Epithelial cell of prostate (primary cell): ENCODE measurements at regions not wholly inside any gene's neighbourhood (a gene's known extent, or its start where the extent isn't known, plus 50 kb on each side); places are given as distances from the start of the nearest gene placed in this dataset.

ENCODE experiments used
- DNase-seq: peaks from one replicate; pipeline ENCODE4 v3.0.0-alpha.2; 2011; ENCODE audit warnings: low read depth, low spot score
- H3K27ac ChIP-seq: fragments of 450-650 bp; 2 replicates; pipeline ENCODE4 v1.5.1; 2017; ENCODE audit warnings: mild to moderate bottlenecking

DNA sequence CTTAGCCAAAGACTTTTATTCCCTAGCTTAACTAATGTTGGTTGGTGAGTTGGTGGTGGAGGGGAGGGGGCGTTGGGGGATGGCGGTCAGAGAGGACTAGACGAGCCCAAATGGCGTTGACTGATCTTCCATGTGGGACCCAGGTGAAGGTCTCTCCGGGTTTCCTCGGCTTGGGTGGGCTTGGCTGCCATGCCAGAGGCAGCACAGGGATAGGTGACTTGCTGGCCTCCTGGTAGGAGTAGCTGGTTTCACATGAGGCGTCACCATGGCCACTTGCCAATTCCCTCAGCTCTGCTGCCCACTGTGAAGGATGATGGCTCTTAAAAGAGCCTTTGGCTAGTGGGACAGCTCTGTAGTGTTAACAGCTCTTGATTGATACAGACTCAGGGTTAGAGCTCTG lies 1337.0 kb upstream of the FAM98A start:
- no peak overlapping the region for H3K27ac ChIP-seq
- no peak for DNase-seq

DNA sequence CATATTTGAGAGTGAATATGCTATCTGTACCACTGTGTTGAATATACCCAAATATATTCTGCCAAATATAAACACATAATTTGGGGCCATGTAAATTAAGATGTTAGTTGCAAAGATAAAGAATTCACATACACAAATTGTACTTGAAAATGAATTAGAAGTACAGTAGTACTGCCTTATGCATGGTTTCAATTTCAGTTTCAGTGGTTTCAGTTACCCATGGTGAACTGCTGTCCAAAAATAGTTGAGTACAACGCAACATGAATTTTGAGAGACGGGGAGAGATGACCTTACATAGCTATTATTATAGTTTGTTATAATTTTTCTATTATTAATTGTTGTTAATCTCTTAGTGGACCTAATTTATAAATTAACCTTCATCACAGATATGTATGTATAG lies 1313.0 kb upstream of the FAM98A start:
- H3K27ac ChIP-seq, result no peak overlapping the region
- no peak for DNase-seq

DNA sequence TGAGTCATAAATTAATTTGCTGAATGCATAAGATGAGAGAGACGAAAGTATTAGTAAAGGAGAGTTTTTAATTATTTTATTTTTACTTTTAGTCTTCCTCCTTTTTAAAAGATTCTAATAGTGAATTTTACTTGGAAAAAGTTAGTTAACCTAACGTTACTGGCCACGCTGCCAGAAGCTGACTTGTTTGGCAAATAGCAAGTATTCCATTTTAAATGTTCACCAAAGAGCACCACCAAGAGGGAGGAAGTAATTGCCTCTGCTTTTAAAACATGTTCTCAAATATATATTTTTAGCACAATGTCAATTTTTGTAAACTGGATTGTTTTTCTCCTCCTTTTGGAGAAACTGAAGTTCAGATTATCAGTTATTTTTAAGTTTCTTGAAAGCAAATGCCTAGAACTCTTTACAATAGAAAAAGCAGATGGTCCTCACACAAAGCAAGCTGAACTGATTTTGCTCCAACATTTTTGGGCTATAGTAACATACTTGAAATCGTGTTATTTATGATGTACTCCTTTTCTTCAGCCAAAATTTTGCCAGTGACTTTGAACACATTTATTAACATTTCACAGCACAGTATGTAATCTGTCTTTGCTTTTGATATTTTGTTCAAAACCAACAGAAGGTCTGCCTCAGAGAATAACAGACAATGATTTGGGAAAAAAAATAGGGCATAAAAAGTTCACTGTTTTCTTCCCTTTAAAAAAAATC lies 1311.0 kb upstream of the FAM98A start:
- H3K27ac ChIP-seq, result no peak overlapping the region
- no peak for DNase-seq

DNA sequence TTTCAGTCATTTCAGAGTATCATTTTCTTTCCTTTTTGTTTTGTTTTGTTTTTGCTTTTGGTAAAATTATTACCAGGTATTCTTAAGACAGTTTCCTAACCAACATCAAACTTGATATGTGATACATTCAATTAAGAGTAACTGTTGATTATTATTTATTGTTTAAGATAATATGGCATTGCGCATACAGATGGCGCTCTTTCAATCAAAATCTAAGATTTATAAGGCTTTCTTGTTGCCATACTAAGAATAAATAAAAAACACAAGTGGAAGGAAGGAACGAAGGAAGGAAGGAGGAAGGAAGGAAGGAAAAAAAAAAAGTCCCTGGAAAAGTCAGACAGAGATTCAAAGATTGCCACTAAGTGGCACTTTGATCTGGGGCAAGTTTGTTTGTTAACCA lies 1308.7 kb upstream of the FAM98A start:
- no peak overlapping the region for H3K27ac ChIP-seq
- no peak for DNase-seq

DNA sequence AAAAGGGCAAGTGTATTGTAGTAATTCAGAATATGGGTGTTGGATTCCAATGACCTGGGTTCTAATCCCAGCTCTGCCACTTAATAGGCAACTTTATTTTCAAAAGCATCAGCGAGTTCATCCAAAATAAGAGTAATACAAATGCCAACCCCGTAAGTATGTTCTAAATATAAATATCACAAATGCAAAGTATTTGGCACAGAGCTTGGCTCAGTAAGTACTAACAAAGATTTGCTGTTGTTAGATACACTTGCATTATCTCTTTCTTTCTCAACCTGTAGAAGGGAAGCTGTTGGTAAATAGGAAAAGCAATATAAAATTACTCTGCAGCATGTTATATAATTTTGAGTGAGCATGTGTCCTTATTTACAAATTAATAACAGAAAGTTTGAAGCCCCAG lies 1302.6 kb upstream of the FAM98A start:
- no peak for DNase-seq
- H3K27ac ChIP-seq, result no peak overlapping the region

DNA sequence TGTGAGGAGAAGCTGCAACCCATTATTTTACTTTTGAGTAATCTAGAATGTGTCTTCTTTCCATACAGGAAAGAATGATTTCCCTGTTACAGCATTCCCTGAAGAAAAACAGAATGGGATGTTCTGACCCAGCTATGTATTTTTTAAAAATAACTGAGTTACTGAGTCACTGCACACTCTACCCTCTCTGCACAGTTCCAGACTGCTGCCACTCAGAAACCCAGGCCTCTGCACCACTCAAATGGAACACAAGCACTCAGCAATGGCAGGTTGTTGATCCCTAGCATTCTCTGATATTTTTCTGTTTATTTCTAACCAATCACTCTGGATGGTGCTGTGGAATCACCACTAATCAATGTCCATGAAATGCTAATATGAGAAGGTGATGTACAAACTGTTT lies 1300.0 kb upstream of the FAM98A start:
- H3K27ac ChIP-seq, result no peak overlapping the region

DNA sequence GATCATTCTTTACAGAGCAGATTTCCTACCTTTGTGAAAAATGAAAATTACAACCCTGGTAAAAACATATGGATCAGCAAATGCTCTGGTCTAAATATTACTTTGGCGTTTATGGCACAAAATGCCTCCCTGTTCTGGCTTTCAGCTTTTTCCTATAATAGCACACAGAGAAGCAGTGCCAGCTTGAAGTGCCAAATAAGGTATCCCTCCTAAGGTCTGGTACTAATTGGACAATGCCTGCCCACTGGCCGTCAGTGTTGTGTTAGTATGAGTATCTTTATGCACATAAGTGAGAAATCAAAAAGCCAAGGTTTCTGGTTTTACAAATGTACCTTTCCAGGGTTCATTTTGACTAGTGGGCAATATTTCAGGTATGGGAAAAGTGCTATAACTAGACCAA lies 1293.7 kb upstream of the FAM98A start:
- no peak for DNase-seq
- H3K27ac ChIP-seq, result no peak overlapping the region

More for the DNA sequence above, 1300.0 kb upstream of the FAM98A start:
- no peak for DNase-seq

DNA sequence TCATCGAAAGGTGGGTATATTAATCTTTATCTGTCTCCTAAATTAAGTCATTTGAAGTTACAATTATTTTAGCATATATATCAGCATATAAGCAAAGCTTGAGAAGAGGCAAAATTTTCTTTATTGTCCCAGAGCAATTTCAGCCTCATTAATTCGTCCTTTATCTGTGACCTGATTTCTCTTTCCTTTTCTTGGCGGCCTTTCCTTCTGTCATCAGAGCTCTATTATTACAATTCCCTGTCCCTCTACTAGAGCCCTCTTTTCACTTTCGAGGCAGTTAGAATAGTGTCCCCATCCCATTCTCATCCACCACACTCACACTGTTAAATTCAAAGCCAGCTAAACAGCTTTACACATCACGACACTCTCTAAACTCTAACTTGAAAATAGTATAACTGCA lies 1293.2 kb upstream of the FAM98A start:
- no peak for DNase-seq
- no peak overlapping the region for H3K27ac ChIP-seq

DNA sequence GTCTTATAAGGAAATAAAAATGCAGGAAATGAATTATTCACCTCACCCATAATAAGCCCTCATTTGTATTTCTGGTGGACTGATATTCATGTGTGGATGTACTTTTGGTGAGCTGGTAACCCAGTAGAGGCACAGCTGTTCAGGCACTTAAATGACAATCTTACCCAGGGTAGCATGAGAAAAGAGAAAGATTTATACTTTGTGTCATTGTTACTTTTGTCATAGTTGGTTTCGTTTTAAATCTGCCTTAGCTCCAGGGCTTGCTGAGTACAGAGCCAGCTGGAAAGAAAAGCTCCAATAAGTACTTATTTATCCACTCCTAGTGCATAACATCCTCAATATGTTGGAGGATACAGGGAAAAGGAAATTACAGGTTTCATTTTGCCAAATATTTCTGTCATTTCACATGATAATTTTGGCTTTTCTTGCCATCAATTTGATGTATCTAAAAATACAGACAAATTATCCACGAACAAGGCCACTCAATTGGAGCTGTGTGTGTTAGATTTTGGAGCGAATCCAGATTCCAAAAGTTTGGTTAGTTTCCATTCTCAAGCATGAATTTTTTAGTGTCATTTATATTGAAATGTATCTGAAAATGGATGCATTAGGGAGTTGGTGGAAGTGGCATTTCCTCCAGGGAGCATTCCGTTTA lies 1276.1 kb upstream of the FAM98A start:
- no peak for DNase-seq
- H3K27ac ChIP-seq, result no peak overlapping the region

DNA sequence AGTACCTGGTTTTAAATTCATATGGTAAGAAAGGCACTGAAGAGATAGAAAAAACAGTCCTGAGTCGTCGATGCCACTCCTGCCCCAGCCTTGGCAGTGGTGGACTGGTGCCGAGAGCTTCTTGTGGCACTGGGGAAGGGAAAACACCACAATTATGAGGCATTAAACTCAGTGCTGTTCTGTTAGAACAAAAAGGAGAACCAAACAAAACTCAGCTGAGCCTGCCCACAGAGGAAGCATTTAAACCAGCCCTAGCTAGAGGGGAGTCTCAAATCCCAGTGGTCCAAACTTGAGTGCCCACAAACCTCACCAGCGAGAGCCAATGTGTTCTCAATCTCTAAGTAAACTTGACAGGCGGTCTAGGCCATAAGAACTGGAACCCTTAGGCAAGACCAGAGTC lies 1254.5 kb upstream of the FAM98A start:
- no peak for DNase-seq
- no peak overlapping the region for H3K27ac ChIP-seq

DNA sequence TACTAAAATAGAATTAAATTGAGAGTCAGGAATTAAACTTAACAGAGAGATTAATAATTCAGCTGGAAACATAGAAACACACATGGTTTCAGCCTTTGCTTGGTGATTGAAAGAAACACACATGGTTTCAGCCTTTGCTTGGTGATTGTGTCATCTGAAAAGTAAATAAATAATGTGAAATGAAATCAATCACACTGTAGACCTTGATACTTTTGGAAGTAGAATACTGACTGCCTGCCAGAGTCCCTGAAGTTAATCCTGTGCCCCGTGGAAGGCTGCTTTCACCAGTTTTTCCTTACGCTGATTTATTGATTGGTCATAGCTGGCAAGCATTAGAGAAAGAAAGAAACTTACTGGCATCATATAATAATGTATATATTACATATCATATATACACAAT lies 1252.7 kb upstream of the FAM98A start:
- no peak for DNase-seq
- H3K27ac ChIP-seq, result no peak overlapping the region

DNA sequence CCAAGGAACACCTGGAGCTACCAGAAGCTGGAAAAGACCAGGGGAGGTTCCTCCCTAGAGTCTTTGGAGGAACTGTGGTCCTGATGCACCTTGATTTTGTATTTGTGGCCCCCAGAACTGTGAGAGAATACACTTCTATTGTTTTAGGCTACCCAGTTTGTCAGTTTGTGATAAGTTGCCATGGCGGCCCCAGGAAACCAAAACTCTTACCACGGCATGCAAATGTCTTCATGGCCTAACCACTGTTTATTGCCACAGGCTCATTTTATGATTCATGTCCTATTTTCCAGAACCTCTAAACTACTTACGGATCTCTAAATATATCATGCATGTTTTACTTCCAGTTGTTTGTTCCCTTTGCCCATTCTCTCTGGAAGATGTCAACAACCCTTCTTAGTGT lies 1250.7 kb upstream of the FAM98A start:
- H3K27ac ChIP-seq, result no peak overlapping the region
- no peak for DNase-seq

DNA sequence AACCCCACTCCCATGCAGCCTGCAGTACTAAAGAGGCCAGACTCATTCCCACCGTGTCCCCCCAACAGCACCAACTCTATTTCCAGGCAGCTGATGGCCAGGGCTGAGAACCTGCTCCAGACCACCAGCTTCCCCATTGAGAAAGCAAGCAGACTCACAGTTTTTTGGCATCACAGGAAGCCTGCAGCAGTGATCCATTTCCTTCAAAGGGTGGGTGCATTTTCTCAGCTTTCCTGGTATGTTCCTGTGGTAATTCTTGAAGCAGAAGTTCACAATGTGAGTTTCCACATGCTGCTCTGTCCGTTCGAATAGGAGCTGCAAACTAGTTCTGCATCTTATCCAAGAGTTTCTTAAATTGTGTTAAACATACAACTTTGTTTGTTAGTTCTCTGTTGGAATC lies 1249.6 kb upstream of the FAM98A start:
- DNase-seq, result no peak
- H3K27ac ChIP-seq, result no peak overlapping the region

DNA sequence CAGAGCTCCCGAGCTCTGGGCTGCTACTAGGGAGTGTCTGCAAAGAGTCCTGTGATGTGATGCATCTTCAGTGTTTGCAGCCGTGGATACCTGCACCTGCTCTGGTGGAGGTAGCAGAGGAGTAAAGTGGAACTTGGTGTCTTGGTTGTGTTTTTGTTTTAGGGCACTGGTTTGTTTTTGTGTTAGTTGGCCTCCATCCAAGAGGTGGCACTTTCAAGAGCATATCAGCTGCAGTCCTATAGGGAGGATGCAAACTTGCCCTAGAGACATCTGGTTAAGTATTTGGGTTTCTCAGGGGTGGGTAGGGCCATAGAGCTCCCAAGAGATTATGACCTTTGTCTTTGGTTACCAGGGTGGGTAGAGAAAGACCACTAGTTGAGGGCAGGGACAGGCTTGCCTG lies 1249.0 kb upstream of the FAM98A start:
- H3K27ac ChIP-seq, result no peak overlapping the region
- no peak for DNase-seq

DNA sequence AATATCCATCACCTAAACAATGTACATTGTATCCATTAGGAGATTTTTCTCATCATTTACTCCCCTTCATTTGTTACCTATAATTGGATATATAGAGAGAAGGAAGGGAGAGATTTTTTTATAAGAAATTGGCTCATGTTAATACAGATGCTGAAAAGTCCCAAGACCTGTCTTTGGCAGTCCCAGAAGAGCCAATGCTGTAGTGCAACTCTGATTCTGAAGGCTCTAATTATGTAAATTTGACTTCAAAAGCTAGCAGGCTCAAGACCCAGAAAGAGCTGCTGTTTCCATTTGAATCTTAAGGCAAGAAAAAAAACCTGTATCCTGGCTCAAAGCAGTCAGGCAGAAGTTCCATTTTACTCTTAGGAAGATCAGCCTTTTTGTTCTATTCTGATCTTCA lies 1245.5 kb upstream of the FAM98A start:
- no peak for DNase-seq

DNA sequence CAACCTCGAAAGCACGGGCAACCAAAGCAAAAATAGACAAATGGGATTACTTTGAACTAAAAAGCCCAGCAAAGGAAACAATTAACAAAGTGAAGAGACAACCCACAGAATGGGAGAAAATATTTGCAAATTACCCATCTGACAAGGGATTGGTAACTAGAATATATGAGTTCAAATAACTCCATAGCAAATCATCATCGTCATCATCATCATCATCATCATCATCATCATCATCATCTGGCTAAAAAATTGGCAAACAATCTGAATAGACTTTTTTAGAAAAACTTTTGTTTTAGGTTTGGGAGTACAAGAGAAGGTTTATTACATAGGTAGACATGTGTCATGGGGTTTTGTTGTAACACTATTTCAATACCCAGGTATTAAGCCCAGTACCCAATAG lies 1239.3 kb upstream of the FAM98A start:
- DNase-seq, result no peak
- H3K27ac ChIP-seq, result no peak overlapping the region

More for the DNA sequence above, 1245.5 kb upstream of the FAM98A start:
- no peak overlapping the region for H3K27ac ChIP-seq

DNA sequence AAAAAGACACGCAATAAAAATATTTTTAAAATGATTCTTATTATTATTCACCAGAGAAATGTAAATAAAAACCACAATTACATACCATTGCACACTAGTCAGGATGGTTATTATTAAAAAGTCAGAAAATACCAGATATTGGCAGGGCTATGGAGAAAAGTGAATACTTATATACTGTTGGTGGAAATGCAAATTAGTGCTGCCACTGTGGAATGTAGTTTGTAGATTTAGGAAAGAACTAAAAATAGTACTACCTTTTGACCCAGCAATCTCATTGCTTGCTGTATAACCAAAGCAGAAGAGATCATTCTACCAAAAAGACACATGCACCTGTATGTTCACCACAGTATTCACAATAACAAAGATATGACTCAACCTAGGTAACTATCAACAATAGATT lies 1237.3 kb upstream of the FAM98A start:
- DNase-seq, result no peak

DNA sequence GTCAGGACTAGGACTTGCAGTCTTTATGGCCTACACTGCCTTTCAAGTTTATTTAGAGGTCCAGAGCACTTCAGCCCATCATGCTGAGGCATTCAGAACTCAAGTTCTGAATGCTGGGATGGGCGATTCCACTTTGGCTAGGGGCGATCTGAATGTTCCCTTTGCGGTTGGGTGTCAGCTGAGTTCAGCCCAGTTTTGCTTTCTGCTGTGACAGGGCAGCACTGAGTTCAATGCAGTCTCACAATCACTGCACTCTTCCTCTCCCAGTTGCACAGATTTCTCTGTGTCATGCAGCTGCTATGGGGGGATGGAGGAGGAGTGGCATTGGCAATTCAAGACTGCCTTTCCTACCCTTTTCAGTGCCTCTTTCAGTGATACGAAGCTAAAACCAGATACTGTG lies 1232.0 kb upstream of the FAM98A start:
- DNase-seq, result no peak
- no peak overlapping the region for H3K27ac ChIP-seq

More for the DNA sequence above, 1237.3 kb upstream of the FAM98A start:
- H3K27ac ChIP-seq, result no peak overlapping the region

DNA sequence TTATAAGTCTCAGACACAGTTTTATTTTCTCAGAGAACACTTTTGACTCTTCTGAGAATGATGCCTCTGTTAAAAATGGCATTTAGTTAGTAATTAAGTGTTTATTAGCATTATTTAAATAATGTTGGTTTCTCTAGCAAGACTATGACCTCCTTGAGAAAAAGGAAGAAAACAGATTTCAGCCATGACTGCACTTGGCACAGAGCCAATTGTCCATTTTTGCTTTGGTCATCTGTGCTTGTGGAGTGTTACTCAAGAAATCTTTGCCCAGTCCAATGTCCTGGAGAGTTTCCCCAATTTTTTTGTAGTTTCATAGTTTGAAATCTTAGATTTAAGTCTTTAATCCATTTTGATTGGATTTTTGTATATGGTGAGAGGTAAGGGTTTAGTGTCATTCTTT lies 1229.4 kb upstream of the FAM98A start:
- DNase-seq, result no peak

DNA sequence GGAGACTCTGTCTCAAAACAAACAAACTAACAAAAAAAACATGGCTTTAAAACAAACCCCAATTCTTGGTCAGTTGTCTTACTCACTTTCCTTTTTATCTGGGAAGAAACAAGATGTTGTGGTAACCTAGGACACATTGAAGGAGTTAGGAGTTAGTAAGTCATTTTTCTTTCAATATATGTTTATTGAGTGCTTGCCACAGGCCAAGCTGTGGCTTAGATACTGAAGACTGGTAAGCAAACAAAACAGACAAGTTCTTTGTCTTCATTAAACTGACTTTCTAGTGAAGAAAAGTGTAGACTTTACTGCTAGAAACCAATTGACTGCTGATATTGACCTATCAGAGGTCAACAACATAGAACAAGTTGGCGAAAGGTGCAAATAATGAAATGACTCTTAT lies 1228.3 kb upstream of the FAM98A start:
- no peak overlapping the region for H3K27ac ChIP-seq
- no peak for DNase-seq

More for the DNA sequence above, 1229.4 kb upstream of the FAM98A start:
- no peak overlapping the region for H3K27ac ChIP-seq

DNA sequence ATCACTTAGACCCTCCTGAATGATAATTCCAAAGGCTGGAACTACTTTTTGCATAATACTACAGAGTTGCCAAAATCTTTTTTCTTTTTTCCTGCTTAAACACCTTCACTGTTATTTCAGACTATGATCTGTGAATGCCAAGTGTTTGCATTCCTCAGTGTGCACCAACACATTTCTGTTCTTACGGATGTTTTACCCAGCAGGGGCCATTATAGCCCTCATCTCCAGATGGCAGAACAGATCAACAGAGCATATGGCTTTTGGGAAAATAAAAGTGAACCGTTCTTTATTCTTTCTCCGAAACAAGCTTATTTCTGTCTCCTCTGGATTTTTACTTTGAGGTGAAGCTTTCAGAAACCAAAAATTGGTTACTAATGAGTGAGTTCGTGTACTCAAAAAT lies 1226.6 kb upstream of the FAM98A start:
- H3K27ac ChIP-seq, result no peak overlapping the region
- DNase-seq, result no peak

DNA sequence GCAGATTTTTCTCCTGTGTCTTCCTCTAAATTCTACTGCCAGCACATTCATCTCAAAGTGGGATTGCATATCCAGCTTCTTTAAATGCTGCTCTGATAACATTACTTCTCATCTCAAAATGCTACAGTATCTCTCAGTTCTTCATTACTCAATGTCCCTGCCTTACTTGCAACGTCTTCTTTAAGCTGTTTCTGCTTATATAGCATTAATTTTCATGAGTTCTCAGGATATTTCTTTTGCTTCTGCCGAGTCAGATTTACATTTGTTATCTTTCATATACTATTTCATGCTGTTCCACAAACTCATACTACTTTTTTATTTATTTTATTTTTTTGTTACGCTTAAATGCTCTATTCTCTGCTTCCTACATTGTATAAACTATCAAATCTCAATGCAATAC lies 1223.5 kb upstream of the FAM98A start:
- no peak overlapping the region for H3K27ac ChIP-seq
- no peak for DNase-seq
